ENCODE measurements at regions not wholly inside any gene's neighbourhood (a gene's known extent, or its start where the extent isn't known, plus 50 kb on each side); places are given as distances from the start of the nearest gene placed in this dataset.

GRCh38 chr3:94272016-94272415, 209.2 kb downstream of the NSUN3 start:
- TF ChIP-seq, protein P1, sequence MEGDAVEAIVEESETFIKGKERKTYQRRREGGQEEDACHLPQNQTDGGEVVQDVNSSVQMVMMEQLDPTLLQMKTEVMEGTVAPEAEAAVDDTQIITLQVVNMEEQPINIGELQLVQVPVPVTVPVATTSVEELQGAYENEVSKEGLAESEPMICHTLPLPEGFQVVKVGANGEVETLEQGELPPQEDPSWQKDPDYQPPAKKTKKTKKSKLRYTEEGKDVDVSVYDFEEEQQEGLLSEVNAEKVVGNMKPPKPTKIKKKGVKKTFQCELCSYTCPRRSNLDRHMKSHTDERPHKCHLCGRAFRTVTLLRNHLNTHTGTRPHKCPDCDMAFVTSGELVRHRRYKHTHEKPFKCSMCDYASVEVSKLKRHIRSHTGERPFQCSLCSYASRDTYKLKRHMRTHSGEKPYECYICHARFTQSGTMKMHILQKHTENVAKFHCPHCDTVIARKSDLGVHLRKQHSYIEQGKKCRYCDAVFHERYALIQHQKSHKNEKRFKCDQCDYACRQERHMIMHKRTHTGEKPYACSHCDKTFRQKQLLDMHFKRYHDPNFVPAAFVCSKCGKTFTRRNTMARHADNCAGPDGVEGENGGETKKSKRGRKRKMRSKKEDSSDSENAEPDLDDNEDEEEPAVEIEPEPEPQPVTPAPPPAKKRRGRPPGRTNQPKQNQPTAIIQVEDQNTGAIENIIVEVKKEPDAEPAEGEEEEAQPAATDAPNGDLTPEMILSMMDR (IDR thresholded peaks at IDR 0.05; ENCODE audit: borderline replicate concordance, extremely low read depth, low read length, poor library complexity, severe bottlenecking): no peak
- TF ChIP-seq EZH2 (IDR thresholded peaks at IDR 0.05; ENCODE audit: borderline replicate concordance, low read depth, low read length, severe bottlenecking): no peak

Data from DND-41 (cell line).